ENCODE measurements at regions not wholly inside any gene's neighbourhood (a gene's known extent, or its start where the extent isn't known, plus 50 kb on each side); places are given as distances from the start of the nearest gene placed in this dataset.

DNA sequence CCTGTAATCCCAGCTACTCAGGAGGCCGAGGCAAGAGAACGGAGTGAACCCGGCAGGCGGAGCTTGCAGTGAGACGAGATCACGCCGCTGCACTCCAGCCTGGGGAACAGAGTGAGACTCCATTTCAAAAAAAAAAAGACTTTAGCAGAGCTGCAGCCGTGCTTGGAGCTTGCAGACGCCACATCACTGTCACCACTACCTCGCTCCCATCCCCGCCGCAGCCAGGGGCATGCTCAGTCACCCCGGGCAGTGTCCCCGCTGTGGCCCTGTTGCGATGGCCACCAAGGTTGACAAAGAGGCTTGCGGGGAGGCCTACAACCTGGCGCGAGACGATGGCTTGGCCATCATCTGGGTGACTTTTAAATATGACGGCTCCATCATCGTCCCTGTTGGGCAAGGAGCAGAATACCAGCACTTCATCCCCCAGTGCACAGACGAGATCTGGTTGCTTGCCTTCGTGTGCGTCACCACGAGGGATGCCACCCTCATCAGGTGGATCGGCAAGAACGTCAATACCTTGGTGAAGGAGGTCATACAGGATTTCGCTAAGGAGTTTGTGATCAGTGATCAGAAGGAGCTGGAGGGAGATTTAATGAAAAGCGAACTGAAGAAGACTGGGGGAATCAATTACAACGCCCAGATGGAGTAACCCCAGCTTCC is 118.1 kb downstream of the TNFRSF13B start:
- TF ChIP-seq, protein P1, sequence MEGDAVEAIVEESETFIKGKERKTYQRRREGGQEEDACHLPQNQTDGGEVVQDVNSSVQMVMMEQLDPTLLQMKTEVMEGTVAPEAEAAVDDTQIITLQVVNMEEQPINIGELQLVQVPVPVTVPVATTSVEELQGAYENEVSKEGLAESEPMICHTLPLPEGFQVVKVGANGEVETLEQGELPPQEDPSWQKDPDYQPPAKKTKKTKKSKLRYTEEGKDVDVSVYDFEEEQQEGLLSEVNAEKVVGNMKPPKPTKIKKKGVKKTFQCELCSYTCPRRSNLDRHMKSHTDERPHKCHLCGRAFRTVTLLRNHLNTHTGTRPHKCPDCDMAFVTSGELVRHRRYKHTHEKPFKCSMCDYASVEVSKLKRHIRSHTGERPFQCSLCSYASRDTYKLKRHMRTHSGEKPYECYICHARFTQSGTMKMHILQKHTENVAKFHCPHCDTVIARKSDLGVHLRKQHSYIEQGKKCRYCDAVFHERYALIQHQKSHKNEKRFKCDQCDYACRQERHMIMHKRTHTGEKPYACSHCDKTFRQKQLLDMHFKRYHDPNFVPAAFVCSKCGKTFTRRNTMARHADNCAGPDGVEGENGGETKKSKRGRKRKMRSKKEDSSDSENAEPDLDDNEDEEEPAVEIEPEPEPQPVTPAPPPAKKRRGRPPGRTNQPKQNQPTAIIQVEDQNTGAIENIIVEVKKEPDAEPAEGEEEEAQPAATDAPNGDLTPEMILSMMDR (IDR thresholded peaks at IDR 0.05; ENCODE audit: low read depth, low read length): no peak
- no peak for TF ChIP-seq EZH2phosphoT487 (IDR thresholded peaks at IDR 0.05; ENCODE audit: low read depth)

All from OCI-LY3 (cell line).